ENCODE measurements at regions not wholly inside any gene's neighbourhood (a gene's known extent, or its start where the extent isn't known, plus 50 kb on each side); places are given as distances from the start of the nearest gene placed in this dataset.
"Not testable (repeated sequence)": the region's sequence is repeated elsewhere in the genome, so short reads cannot be mapped to it uniquely, and the experiment has no call there.

GRCh38 chr11:36733721-36734120 is 135.7 kb upstream of the RAG2 start:
- not testable (repeated sequence) for FAIRE-seq

- no peak for FAIRE-seq
Observed at GRCh38 chr11:36730761-36731160, 132.7 kb upstream of the RAG2 start.

DNA sequence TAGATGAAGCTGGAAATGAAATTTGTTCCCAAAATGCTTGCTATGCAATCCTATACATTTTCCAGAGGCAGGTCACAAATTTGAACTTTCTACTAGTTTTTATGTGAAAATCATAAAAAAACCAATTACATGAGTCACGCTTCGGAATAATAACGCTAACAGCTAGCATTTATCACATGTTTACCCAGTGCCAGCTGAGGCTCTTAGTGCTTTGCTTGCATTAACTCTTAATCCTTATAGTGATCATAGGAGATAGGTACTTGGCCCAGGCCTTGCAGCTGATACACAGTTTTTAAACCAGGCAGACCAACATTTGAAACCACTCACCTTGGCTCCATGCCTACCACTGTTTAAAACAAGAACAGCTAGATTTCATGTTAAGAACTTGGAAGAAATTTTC is 131.8 kb upstream of the RAG2 start:
- FAIRE-seq: no peak

DNA sequence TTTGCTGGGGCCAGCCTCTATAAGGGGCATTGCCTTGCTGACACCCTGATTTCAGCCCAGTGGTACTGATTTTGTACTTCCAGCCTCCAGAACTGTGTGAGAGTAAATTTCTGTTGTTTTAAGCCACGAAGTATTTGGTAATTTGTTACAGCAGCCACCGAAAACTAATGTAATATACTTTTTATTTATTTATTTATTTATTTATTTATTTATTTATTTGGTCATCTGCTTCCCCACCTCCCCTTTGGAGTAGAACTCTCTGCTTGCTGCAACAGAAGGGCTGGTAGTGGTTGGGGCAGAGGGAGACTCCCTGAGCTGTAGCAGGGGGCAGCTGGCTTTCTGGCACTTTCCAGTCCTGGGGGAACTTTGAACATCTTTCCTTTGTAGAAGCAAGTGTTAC is 128.4 kb upstream of the RAG2 start:
- FAIRE-seq: no peak

DNA sequence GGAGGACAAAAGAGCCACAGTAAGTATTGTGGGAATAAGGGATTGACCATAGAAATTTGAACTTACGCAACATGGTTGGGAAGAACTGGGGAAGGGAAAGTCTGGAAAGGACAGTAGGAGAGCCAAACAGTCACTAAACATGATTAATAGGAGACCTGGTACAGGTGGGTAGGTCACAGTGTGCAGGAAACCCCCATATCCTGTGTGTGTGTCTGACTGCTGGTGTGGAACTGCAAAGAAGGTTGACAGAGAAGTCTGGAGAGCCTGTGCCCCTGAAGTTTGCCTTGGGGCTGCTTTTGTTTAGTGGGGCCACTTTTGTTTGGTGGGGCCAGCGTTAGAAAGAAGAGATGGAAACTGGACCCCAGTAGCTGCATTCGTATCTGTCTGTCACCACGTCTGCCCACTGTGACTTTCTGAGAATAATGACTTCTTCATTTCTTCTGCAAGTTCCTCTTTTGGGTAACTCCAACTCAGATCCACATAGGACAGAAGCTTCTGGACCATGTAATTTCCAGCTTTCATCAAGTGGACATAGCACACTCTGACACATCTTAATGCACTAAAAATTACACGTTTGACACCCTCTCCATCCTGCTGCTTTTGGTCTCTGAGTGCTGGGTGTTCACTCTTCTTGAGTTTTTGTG is 126.8 kb upstream of the RAG2 start:
- no peak for FAIRE-seq

GRCh38 chr11:36722421-36722820 is 124.4 kb upstream of the RAG2 start:
- no peak for FAIRE-seq

DNA sequence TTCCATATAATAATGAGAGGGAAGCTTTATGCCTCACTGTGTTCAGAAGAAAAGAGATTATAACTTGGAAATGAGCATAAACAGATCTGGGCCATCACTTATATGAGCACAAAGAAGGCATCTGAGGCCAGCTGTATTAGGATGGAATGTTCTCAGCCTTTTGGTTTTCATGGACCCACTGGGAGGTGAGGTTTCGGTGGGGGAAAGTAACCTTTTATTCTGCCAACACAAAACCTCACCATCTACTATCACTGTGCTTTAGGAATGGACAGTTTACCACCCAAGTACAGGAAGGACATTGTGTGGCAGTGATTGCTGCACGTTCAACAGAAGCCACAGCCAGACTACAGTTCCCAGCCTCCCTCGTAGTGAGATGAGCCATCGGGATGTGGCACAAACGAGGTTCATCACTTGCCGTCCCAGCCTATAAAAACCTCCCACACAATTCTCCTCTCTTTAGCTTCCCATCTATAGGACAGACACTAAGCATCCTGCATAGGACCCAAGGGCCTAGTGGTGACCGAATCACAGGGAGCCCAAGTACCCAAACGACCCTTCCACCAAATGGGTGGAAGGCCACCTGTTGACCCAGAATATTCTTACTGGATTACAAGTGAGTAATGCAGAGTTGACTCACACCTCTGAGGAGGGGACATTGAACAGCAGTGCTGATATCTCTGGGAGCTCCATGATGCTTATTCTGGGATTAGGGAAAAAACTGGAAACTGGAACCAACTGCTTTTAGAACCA is 121.5 kb upstream of the RAG2 start:
- FAIRE-seq: no peak

GRCh38 chr11:36718451-36718850 is 120.4 kb upstream of the RAG2 start:
- FAIRE-seq: no peak

DNA sequence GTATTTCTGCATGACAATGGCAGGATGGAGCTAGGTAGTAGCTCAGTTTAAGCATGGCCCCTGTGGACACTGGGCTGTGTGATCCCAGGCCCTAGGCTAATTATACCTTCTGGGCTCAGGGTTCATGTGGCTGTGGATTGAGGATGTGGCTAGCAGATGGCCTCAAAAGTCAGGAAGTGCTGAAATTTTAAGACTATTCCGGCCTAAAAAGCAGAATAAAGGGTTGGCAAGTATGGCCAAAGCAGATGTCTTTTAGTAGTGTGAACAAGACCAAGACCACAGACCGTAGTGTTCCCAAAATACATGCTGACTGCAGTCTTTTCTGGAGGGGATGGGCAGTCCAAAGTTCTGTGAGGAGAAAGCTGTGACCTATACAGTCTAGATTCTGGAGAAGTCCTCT is 115.7 kb upstream of the RAG2 start:
- no peak for FAIRE-seq

GRCh38 chr11:36711104-36711825 is 113.2 kb upstream of the RAG2 start:
- no peak for FAIRE-seq
